Stimulated activated CD4-positive, alpha-beta T cell treated with anti-CD3 and anti-CD28 coated beads, Interleukin-1b, Interleukin-23, amount 100 ng/mL, for 4 hours (primary cell): ENCODE measurements at regions not wholly inside any gene's neighbourhood (a gene's known extent, or its start where the extent isn't known, plus 50 kb on each side); places are given as distances from the start of the nearest gene placed in this dataset.
"Not testable (repeated sequence)": the region's sequence is repeated elsewhere in the genome, so short reads cannot be mapped to it uniquely, and the experiment has no call there.

Experiments
- DNase-seq, 2 donors: peaks; one replicate each; pipeline ENCODE4 v3.0.0-alpha.2; 2020; ENCODE audit warnings: low read depth in 2 of 2

GRCh38 chrX:1140236-1140681, 72.2 kb downstream of the CRLF2 start:
- DNase-seq, result no peak

DNA sequence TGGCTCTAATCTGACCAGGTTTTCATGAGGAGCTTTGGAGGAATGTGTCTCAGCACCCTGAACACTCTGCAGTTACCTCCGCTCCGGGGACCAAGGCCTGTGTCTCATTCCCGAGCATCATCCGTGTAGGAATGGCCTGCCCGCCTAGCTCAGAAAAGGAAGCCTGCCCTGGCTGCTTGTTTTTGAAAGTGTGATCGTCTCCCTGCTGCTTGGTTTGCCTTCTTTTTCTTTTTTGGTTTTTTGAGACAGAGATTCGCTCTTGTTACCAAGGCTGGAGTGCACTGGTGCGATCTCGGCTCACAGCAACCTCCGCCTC, 73.3 kb downstream of the CRLF2 start:
- no peak for DNase-seq

DNA sequence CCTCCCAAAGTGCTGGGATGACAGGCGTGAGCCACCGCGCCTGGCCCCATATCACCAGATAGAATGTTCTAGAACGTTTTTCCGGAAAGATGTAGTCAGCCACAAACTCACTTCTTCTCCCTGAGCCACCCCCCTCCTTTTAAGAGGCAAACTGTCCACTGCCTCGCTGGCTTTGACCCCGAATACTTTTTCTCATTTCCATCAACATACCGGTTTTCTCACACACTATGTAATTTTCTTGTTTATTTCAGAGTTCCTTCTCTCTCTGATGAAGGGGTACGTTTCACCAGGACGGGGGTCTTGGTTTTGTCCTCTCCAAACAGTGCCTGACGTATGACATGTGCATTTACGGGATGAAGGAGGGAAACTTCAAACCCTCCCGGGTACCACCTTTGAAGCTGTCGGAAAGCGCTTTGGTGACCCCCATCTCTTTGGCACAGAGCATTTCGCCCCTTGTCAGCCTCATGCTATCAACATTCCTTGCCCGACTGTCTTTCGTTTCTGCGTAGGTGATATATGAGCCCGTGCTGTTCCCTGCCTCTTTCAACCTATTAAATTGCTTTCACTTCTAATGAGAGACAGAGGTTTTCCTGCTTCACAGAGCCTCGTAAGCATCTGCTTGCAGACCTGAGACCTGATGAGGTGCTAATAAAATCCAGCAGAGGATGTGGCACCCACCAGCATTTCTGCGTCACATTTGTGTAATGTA, 73.8 kb downstream of the CRLF2 start:
- DNase-seq, result no peak

DNA sequence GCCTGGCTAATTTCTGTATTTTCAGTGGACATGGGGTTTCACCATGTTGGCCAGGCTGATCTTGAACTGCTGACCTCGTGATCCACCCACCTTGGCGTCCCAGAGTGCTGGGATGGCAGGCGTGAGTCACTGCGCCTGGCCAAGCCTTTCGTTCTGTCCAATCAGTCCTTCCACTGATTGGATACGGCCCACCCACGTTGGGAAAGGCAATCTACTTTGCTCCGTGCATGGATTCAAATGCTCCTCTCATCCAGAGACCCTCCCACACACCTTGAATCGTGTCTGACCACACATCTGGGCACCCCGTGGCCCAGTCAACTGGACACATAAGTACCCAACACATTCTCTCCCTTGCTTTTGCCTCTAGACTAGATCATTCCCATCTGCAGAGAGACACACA, 74.9 kb downstream of the CRLF2 start:
- DNase-seq, result no peak

DNA sequence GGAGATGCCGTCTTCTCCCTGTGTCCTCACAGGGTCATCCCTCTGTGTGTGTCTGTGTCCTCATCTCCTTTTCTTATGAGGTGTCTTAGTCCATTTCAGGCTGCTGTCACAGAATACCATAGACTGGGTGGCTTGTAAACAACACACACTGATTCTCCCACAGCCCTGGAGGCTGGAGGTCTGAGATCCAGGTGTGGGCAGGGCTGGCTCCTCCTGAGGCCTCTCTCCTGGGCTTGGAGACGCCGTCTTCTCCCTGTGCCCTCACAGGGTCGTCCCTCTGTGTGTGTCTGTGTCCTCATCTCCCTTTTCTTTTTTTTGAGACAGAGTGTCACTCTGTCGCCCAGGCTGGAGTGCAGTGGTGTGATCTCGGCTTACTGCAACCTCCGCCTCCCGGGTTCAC, 75.9 kb downstream of the CRLF2 start:
- not testable (repeated sequence) for DNase-seq

DNA sequence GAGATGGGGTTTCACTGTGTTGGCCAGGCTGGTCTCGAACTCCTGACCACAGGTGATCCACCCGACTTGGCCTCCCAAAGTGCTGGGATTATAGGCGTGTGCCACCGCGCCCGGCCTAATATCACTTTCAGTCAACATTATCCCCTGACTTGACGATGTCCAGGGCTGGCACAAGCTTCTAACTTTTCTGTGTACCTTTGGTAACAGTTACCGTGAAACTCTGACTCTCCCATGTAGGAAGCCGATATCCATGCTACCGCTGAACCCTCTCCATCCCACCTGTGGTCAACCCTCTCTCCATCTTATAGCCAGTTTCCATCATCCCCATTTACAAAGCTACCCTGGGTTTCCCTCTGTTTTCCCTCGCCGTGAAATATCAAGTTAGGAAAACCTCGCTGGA, 77.5 kb downstream of the CRLF2 start:
- no peak for DNase-seq

GRCh38 chrX:1134156-1134555, 78.3 kb downstream of the CRLF2 start:
- no peak for DNase-seq

GRCh38 chrX:1126738-1127137, 85.7 kb downstream of the CRLF2 start:
- no peak for DNase-seq

- no peak for DNase-seq
These were observed 87.9 kb downstream of the CRLF2 start for GRCh38 chrX:1124531-1124930.

GRCh38 chrX:1122851-1123250, 89.6 kb downstream of the CRLF2 start:
- DNase-seq, result not testable (repeated sequence)

GRCh38 chrX:1119275-1119674, 93.2 kb downstream of the CRLF2 start:
- DNase-seq, result no peak

- no peak for DNase-seq
These were observed 93.8 kb downstream of the CRLF2 start for GRCh38 chrX:1118572-1119199.

DNA sequence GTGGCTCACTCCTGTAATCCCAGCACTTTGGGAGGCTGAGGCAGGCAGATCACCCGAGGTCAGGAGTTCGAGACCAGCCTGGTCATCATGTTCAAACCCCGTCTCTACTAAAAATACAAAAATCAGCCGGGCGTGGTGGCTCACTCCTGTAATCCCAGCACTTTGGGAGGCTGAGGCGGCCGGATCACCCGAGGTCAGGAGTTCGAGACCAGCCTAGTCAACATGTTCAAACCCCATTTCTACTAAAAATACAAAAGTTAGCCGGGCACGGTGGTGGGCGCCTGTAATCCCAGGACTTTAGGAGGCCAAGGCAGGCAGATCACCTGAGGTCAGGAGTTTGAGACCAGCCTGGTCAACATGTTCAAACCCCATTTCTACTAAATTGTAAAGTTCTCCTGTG, 97.0 kb downstream of the CRLF2 start:
- DNase-seq, result not testable (repeated sequence)

DNA sequence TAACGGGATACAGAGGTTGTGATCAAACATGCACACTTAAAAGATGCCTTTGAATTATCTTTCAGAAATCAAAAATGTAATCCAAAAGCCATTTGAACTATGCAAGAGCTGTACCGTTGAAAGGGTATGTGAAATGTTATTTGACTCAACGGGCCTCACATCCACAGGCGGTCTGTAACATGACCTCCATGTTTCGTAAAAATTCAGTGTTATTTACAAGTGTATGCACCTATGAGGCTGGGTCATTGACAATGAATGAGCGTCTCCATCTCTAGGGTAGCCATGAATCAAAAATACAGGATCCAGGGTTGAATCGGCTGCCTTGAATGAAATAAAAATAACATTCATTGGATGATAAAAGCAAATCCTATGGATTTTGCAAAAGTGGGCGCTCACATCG, 100.1 kb downstream of the CRLF2 start:
- DNase-seq, result no peak

DNA sequence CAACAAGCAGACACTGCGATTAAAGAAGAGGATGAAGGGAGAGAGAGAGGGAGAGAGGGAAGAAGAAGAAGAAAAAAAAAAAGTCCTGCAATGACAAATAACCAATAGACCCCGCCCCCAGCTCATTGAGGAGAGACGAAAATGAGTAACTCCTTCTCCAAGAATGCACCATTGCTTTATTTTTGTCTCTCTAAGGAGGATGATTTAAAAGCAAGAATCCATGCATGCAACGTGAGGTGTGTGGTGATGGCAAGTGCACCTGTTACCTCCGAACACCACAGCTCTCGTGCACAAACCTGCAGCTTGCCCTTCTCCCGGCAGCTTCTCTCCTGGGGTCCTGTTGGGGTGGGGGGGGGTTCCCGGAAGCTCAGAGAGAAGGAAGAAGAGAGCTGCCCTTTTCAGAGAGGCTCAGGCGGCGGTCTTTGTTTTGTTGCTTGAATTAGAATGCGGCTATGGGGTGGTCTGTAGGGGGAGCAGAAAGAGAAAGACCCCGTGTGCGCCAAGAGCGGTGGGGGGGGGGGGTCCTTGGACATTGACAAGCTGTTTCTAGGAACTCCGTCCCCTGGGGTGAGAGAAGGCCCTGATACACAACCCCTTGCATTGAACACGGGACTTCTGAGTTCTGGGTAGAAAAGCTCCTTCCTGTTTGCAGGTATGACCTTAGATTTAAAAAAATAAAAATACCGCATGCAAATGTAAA, 100.7 kb downstream of the CRLF2 start:
- no peak for DNase-seq

DNA sequence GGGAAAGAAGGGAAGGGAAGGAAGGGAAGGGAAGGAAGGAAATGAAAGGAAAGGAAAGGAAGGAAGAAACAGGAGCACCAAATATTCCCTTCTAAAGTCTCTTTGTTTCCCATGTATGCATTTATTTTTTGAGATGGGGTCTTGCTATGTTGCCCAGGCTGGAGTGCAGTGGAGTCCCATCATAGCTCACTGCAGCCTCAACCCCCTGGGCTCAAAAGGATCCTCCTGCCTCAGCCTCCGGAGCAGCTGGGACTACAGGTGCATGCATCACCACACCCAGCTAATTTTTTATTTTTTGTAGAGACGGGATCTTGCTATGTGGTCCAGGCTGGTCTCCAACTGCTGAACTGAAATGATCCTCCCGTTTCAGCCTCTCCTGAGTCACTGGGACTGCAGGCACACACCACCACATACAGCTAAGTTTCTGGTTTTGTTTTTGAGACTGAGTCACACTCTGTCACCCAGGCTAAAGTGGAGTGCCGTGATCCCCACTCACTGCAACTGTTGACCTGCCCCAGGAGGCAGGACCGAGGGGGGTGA, 102.8 kb downstream of the CRLF2 start:
- DNase-seq, result no peak

- no peak for DNase-seq
These were observed 103.7 kb downstream of the CRLF2 start for GRCh38 chrX:1108501-1109445.

GRCh38 chrX:1106478-1107210, 105.8 kb downstream of the CRLF2 start:
- no peak for DNase-seq

DNA sequence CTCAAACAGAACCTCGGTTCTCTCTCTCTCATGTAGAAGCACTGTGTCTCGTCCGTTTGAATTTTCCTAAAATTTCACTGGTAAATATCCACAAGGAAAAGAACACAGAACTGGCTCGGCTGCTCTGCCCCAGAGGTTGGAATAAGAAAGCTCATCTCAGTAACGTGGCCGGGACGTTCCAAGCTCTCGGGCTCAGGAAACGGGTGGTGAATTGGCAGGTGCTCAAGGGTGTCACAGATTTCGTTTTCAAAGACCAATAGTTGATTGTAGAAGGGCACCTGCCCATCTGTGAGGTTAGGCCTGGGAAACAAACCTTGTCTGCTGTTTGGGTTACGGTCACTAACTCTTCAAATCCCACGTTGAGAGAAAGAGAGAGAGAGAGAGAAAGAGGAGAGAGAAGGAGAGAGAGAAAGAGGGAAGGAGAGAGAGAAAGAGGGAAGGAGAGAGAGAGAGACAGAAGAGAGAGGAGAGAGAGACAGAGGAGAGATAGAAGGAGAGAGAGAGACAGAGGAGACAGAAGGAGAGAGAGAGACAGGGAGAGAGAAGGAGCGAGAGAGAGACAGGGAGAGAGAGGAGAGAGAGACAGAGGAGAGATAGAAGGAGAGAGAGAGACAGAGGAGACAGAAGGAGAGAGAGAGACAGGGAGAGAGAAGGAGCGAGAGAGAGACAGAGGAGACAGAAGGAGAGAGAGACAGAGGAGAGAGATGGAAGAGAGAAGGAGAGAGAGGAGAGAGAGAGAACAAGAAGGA, 106.6 kb downstream of the CRLF2 start:
- no peak for DNase-seq

DNA sequence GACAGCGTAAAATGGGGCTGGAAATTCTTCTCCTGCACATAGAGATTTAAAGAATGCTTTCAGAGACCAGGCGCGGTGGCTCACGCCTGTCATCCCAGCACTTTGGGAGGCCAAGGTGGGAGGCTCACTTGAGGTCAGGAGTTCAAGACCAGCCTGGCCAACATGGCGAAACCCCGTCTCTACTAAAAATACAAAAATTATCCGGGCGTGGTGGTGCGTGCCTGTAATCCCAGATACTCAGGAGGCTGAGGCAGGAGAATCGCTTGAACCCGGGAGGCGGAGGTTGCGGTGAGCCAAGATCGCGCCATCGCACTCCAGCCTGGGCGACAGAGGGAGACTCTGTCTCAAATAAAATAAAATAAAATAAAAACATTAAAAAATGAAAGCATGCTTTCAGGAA, 107.4 kb downstream of the CRLF2 start:
- not testable (repeated sequence) for DNase-seq
